ENCODE measurements at regions not wholly inside any gene's neighbourhood (a gene's known extent, or its start where the extent isn't known, plus 50 kb on each side); places are given as distances from the start of the nearest gene placed in this dataset.

GRCh38 chr12:102730996-102731395 lies 186.0 kb downstream of the PAH start:
- TF ChIP-seq CTCF (IDR thresholded peaks at IDR 0.05; ENCODE audit: low read length) (no peak), EZH2 (IDR thresholded peaks at IDR 0.05; ENCODE audit: borderline replicate concordance, low read length) (no peak)
